ENCODE measurements at regions not wholly inside any gene's neighbourhood (a gene's known extent, or its start where the extent isn't known, plus 50 kb on each side); places are given as distances from the start of the nearest gene placed in this dataset.

- TF ChIP-seq MXI1 (IDR thresholded peaks at IDR 0.05; ENCODE audit: low read depth, low read length) = no peak
- no peak for TF ChIP-seq CTCF (IDR thresholded peaks at IDR 0.05)
- TF ChIP-seq PBX3 (IDR thresholded peaks at IDR 0.05) = no peak
- TF ChIP-seq JUND (IDR thresholded peaks at IDR 0.05) = no peak
- TF ChIP-seq FOXJ3 (CRISPR knock-in tag; IDR thresholded peaks at IDR 0.05) = no peak
- no peak for TF ChIP-seq SMC3 (IDR thresholded peaks at IDR 0.05; ENCODE audit: low read depth, low read length)
- no peak for TF ChIP-seq ZBTB33 (IDR thresholded peaks at IDR 0.05; ENCODE audit: borderline replicate concordance, low read depth)
- no peak for TF ChIP-seq TAF1 (IDR thresholded peaks at IDR 0.05; ENCODE audit: borderline replicate concordance, low read depth, low read length)
- TF ChIP-seq GABPA (IDR thresholded peaks at IDR 0.05; ENCODE audit: low read depth) = no peak
- TF ChIP-seq NFIC (IDR thresholded peaks at IDR 0.05; ENCODE audit: borderline replicate concordance) = no peak
- TF ChIP-seq CHD2 (IDR thresholded peaks at IDR 0.05; ENCODE audit: low read length, partially characterized antibody) = no peak
- TF ChIP-seq EP300 (IDR thresholded peaks at IDR 0.05; ENCODE audit: borderline replicate concordance in 1 of 2, low read depth in 1 of 2, low read length in 1 of 2) = no peak
- TF ChIP-seq REST (IDR thresholded peaks at IDR 0.05; ENCODE audit: low read depth, low read length) = no peak
- TF ChIP-seq RAD21 (IDR thresholded peaks at IDR 0.05; ENCODE audit: low read length) = no peak
Observed at GRCh38 chr11:92794783-92795182, 174.7 kb upstream of the MTNR1B start.

Measured in SK-N-SH (cell line).